WERI-Rb-1 (cell line): ENCODE measurements at regions not wholly inside any gene's neighbourhood (a gene's known extent, or its start where the extent isn't known, plus 50 kb on each side); places are given as distances from the start of the nearest gene placed in this dataset.
A peak's percentile ranks its signal among the peaks of the same experiment; 100 is the strongest.

Source experiments
- DNase-seq: peaks from one replicate; pipeline ENCODE4 v3.0.0-alpha.2; 2020
- H3K27ac ChIP-seq: fragments of 250-450 bp; sonication (Bioruptor Pico); 2 replicates; pipeline ENCODE4 v1.5.1; 2020; ENCODE audit warnings: mild to moderate bottlenecking, moderate library complexity
- H3K27me3 ChIP-seq: fragments of 250-450 bp; sonication (Bioruptor Pico); 2 replicates; pipeline ENCODE4 v1.5.1; 2021; ENCODE audit warnings: mild to moderate bottlenecking, low read depth, moderate library complexity; ENCODE audit not compliant: insufficient read depth, severe bottlenecking
- H3K36me3 ChIP-seq: fragments of 250-450 bp; sonication (Bioruptor Pico); 2 replicates; pipeline ENCODE4 v1.5.1; 2020; ENCODE audit warnings: mild to moderate bottlenecking, moderate library complexity
- H3K4me3 ChIP-seq: 2 replicates; pipeline ENCODE4 v1.5.1; 2011; ENCODE audit warnings: low read depth, mild to moderate bottlenecking, control low read depth, low read length
- H3K9me3 ChIP-seq: fragments of 250-450 bp; sonication (Bioruptor Pico); 2 replicates; pipeline ENCODE4 v1.5.1; 2021; ENCODE audit warnings: mild to moderate bottlenecking, moderate library complexity; ENCODE audit not compliant: severe bottlenecking
- CTCF ChIP-seq: IDR thresholded peaks from 2 replicates; pipeline ENCODE4 v1.5.1; 2011; ENCODE audit warnings: low read depth, mild to moderate bottlenecking, control low read depth, inconsistent platforms, low read length

- H3K36me3 ChIP-seq: no peaks in the 10 kb centered on the region
- H3K4me3 ChIP-seq: no peak overlapping the region
- no peak for DNase-seq
- H3K27ac ChIP-seq: no peak overlapping the region
- H3K27me3 ChIP-seq: no peaks in the 10 kb centered on the region
- no peak for TF ChIP-seq CTCF
- H3K9me3 ChIP-seq: no peaks in the 10 kb centered on the region
Observed at GRCh38 chr4:100278567-100278966, 88.3 kb upstream of the DDIT4L start.

- no peak for TF ChIP-seq CTCF
- H3K27ac ChIP-seq: no peak overlapping the region
- DNase-seq: no peak
- no peaks in the 10 kb centered on the region for H3K36me3 ChIP-seq
- H3K9me3 ChIP-seq: peaks cover 23% of the 10 kb centered on the region
- H3K4me3 ChIP-seq: no peak overlapping the region
- no peaks in the 10 kb centered on the region for H3K27me3 ChIP-seq
Observed at GRCh38 chr4:100269446-100269845, 79.2 kb upstream of the DDIT4L start.

- TF ChIP-seq CTCF: no peak
- peak; percentile 40 for DNase-seq
- no peaks in the 10 kb centered on the region for H3K36me3 ChIP-seq
- no peak overlapping the region for H3K4me3 ChIP-seq
- H3K27me3 ChIP-seq: no peaks in the 10 kb centered on the region
- peaks cover 23% of the 10 kb centered on the region for H3K9me3 ChIP-seq
- H3K27ac ChIP-seq: peak overlapping the region; percentile 9; the same call in 1 of the 2 replicates
Observed at GRCh38 chr4:100268789-100269188, 78.5 kb upstream of the DDIT4L start.

- no peaks in the 10 kb centered on the region for H3K27me3 ChIP-seq
- DNase-seq: no peak
- TF ChIP-seq CTCF: no peak
- H3K4me3 ChIP-seq: no peak overlapping the region
- H3K36me3 ChIP-seq: no peaks in the 10 kb centered on the region
- H3K9me3 ChIP-seq: peaks cover 5% of the 10 kb centered on the region
- H3K27ac ChIP-seq: no peak overlapping the region
Observed at GRCh38 chr4:100261346-100261745, 71.1 kb upstream of the DDIT4L start.

- no peak overlapping the region for H3K27ac ChIP-seq
- no peaks in the 10 kb centered on the region for H3K27me3 ChIP-seq
- TF ChIP-seq CTCF: no peak
- no peak for DNase-seq
- no peaks in the 10 kb centered on the region for H3K36me3 ChIP-seq
- no peak overlapping the region for H3K4me3 ChIP-seq
- peaks cover 2% of the 10 kb centered on the region for H3K9me3 ChIP-seq
Observed at GRCh38 chr4:100258675-100259074, 68.4 kb upstream of the DDIT4L start.

GRCh38 chr4:100257567-100257966 lies 67.3 kb upstream of the DDIT4L start:
- no peak overlapping the region for H3K4me3 ChIP-seq
- TF ChIP-seq CTCF: no peak
- H3K36me3 ChIP-seq: no peaks in the 10 kb centered on the region
- no peaks in the 10 kb centered on the region for H3K9me3 ChIP-seq
- DNase-seq: no peak
- no peak overlapping the region for H3K27ac ChIP-seq
- H3K27me3 ChIP-seq: no peaks in the 10 kb centered on the region
